ENCODE measurements at regions not wholly inside any gene's neighbourhood (a gene's known extent, or its start where the extent isn't known, plus 50 kb on each side); places are given as distances from the start of the nearest gene placed in this dataset.
"Not testable (repeated sequence)": the region's sequence is repeated elsewhere in the genome, so short reads cannot be mapped to it uniquely, and the experiment has no call there.

- Mint-ChIP-seq H3K27me3 (no peaks in the 10 kb centered on the region), H3K36me3 (ENCODE audit: low read depth) (no peaks in the 10 kb centered on the region), H3K4me3 (no peak overlapping the region), H3K9me3 (ENCODE audit: low read depth) (no peaks in the 10 kb centered on the region), H3K4me1 (peaks cover 8% of the 10 kb centered on the region), H3K27ac (no peak overlapping the region)
- intact Hi-C loops (cut with DNase I, micrococcal nuclease) = no loop called here
- POLR2A ChIA-PET = no interaction called here
- no peak for ATAC-seq
- DNase-seq = no peak
- CTCF ChIA-PET = no interaction called here
Measured at GRCh38 chr10:3636356-3637181, 148.4 kb downstream of the KLF6 start.

GRCh38 chr10:3635697-3636096, 149.3 kb downstream of the KLF6 start:
- DNase-seq (no peak), ATAC-seq (no peak)
- no peak overlapping the region for H3K27ac Mint-ChIP-seq
- H3K9me3 Mint-ChIP-seq (ENCODE audit: low read depth) = no peaks in the 10 kb centered on the region
- CTCF ChIA-PET = no interaction called here
- H3K4me1 Mint-ChIP-seq = peaks cover 8% of the 10 kb centered on the region
- H3K27me3 Mint-ChIP-seq = no peaks in the 10 kb centered on the region
- no peak overlapping the region for H3K4me3 Mint-ChIP-seq
- intact Hi-C loops (cut with DNase I, micrococcal nuclease) = no loop called here
- POLR2A ChIA-PET = no interaction called here
- no peaks in the 10 kb centered on the region for H3K36me3 Mint-ChIP-seq (ENCODE audit: low read depth)

DNA sequence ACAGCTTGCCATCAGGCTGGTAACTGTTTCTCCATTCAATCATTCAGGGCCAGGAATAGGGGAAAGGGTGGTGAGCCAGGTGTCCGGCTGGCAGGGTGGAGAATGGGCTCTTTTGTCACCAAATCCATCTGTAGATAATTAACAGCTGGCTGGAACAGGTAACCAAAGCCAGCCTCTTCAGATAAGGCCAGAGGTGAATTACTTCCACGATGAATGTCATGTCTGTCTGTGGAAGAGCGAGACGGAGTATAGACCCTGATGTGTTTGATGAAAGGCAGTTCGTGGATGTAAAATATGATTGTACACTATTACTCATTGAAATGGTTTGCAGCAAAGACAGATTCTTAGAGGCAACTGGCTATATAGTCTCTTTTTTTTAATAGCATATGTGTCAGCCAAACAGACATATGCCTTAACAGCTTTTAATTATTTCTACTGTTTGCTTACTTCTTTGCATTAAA, 149.8 kb downstream of the KLF6 start:
- ChIA-PET CTCF (no interaction called here), POLR2A (no interaction called here)
- no peaks in the 10 kb centered on the region for H3K9me3 Mint-ChIP-seq (ENCODE audit: low read depth)
- H3K4me1 Mint-ChIP-seq = peaks cover 8% of the 10 kb centered on the region
- no peak overlapping the region for H3K4me3 Mint-ChIP-seq
- ATAC-seq = no peak
- no peak for DNase-seq
- H3K36me3 Mint-ChIP-seq (ENCODE audit: low read depth) = no peaks in the 10 kb centered on the region
- intact Hi-C loops (cut with DNase I, micrococcal nuclease) = no loop called here
- no peak overlapping the region for H3K27ac Mint-ChIP-seq
- H3K27me3 Mint-ChIP-seq = no peaks in the 10 kb centered on the region

DNA sequence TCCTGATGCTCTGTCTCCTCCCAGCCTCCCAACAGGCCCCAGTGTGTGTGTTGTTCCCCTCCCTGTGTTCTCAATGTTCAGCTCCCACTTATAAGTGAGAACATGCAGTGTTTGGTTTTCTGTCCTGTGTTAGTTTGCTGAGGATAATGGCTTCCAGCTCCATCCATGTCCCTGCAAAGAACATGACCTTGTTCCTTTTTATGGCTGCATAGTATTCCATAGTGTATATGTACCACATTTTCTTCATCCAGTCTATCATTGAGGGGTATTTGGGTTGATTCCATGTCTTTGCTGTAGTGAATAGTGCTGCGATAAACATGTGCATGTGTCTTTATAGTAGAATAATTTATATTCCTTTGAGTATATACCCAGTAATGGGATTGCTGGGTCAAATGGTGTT, 150.4 kb downstream of the KLF6 start:
- DNase-seq; intact Hi-C loops (cut with DNase I, micrococcal nuclease); H3K27me3 Mint-ChIP-seq; H3K36me3 Mint-ChIP-seq (ENCODE audit: low read depth); ATAC-seq; H3K27ac Mint-ChIP-seq; H3K4me3 Mint-ChIP-seq; H3K9me3 Mint-ChIP-seq (ENCODE audit: low read depth); POLR2A ChIA-PET; CTCF ChIA-PET; H3K4me1 Mint-ChIP-seq: not testable (repeated sequence)

DNA sequence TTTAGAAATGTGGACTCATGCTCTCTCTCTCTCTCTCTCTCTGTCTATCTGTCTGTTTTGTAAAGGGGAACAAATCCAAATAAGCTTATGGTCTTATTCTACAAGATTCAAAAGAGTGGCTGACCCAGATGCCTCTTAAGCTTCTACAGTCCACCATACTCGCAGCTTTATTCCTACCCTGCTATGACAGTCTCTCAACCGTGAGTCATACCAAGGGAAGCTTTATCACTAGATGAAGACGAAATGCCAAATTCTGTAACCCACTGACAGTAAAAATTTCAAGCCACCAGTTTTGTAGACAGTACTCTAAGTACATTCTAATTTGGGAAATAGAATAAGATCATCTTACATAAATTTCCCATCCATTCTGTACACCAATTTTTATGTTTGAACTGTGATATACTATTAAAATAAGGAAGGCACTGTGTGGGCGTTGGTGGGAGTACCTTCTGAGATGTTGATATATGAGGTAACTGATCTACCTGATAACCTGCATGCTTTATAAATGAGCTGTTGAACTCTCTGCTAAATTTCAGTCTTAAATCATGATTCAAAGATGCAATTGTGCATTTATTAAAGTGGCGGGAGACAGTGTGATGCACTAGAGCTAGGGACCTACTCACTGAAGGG, 153.2 kb downstream of the KLF6 start:
- DNase-seq (no peak), ATAC-seq (peak; percentile 60)
- no peak overlapping the region for H3K4me3 Mint-ChIP-seq
- H3K4me1 Mint-ChIP-seq = peaks cover 8% of the 10 kb centered on the region
- no peaks in the 10 kb centered on the region for H3K36me3 Mint-ChIP-seq (ENCODE audit: low read depth)
- POLR2A ChIA-PET = no interaction called here
- H3K9me3 Mint-ChIP-seq (ENCODE audit: low read depth) = no peaks in the 10 kb centered on the region
- no peaks in the 10 kb centered on the region for H3K27me3 Mint-ChIP-seq
- CTCF ChIA-PET = interaction anchor here (0.5 to 1.8 kb wide), 4 partner anchors 11 to 1975 kb away, joined by 3 to 4 read pairs (median 4); no protein-coding TSS in a partner anchor
- H3K27ac Mint-ChIP-seq = no peak overlapping the region
- intact Hi-C loops (cut with DNase I, micrococcal nuclease) = no loop called here

- no peaks in the 10 kb centered on the region for H3K36me3 Mint-ChIP-seq (ENCODE audit: low read depth)
- intact Hi-C loops (cut with DNase I, micrococcal nuclease) = no loop called here
- no peaks in the 10 kb centered on the region for H3K27me3 Mint-ChIP-seq
- no peaks in the 10 kb centered on the region for H3K9me3 Mint-ChIP-seq (ENCODE audit: low read depth)
- no peak overlapping the region for H3K27ac Mint-ChIP-seq
- DNase-seq (no peak), ATAC-seq (no peak)
- H3K4me3 Mint-ChIP-seq = no peak overlapping the region
- CTCF ChIA-PET = interaction anchor here (1.8 kb wide), 1 partner anchor 21 kb away, joined by 4 read pairs; no protein-coding TSS in a partner anchor
- H3K4me1 Mint-ChIP-seq = peaks cover 8% of the 10 kb centered on the region
- POLR2A ChIA-PET = interaction anchor here (0.6 kb wide), 1 partner anchor 526 kb away, joined by 3 read pairs; no protein-coding TSS in a partner anchor
Measured at GRCh38 chr10:3631291-3631690, 153.7 kb downstream of the KLF6 start.

GRCh38 chr10:3625959-3626751, 158.9 kb downstream of the KLF6 start:
- Mint-ChIP-seq H3K9me3 (ENCODE audit: low read depth) (peaks cover under 1% of the 10 kb centered on the region), H3K27ac (no peak overlapping the region), H3K36me3 (ENCODE audit: low read depth) (no peaks in the 10 kb centered on the region), H3K27me3 (no peaks in the 10 kb centered on the region), H3K4me3 (no peak overlapping the region), H3K4me1 (peaks cover 30% of the 10 kb centered on the region)
- DNase-seq (no peak), ATAC-seq (no peak)
- POLR2A ChIA-PET = interaction anchor here (0.7 kb wide), 1 partner anchor 114 kb away, joined by 3 read pairs; no protein-coding TSS in a partner anchor
- CTCF ChIA-PET = no interaction called here
- intact Hi-C loops (cut with DNase I, micrococcal nuclease) = no loop called here

- ChIA-PET POLR2A (no interaction called here), CTCF (interaction anchor here (1.0 kb wide), 1 partner anchor 116 kb away, joined by 3 read pairs; no protein-coding TSS in a partner anchor)
- Mint-ChIP-seq H3K4me1 (peaks cover 30% of the 10 kb centered on the region), H3K4me3 (no peak overlapping the region), H3K9me3 (ENCODE audit: low read depth) (peaks cover 10% of the 10 kb centered on the region), H3K27me3 (no peaks in the 10 kb centered on the region), H3K36me3 (ENCODE audit: low read depth) (peaks cover 6% of the 10 kb centered on the region), H3K27ac (no peak overlapping the region)
- ATAC-seq (no peak), DNase-seq (peak; percentile 43)
- intact Hi-C loops (cut with DNase I, micrococcal nuclease) = loop anchor here in 1 of 2 experiments (5.0 kb wide), 1 partner anchor 508 kb away; no protein-coding TSS in a partner anchor
Measured at GRCh38 chr10:3624367-3624766, 160.6 kb downstream of the KLF6 start.

- no peak for ATAC-seq
Measured at GRCh38 chr10:3623746-3624145, 161.3 kb downstream of the KLF6 start.

GRCh38 chr10:3622845-3623621, 162.0 kb downstream of the KLF6 start:
- peaks cover 30% of the 10 kb centered on the region for H3K4me1 Mint-ChIP-seq
- POLR2A ChIA-PET = no interaction called here
- peaks cover 6% of the 10 kb centered on the region for H3K36me3 Mint-ChIP-seq (ENCODE audit: low read depth)
- H3K27me3 Mint-ChIP-seq = no peaks in the 10 kb centered on the region
- peak overlapping the region; percentile 77 for H3K27ac Mint-ChIP-seq
- intact Hi-C loops (cut with DNase I, micrococcal nuclease) = loop anchor here (1.0 to 5.0 kb wide), 14 partner anchors 16 to 1028 kb away; no protein-coding TSS in a partner anchor
- no peak overlapping the region for H3K4me3 Mint-ChIP-seq
- CTCF ChIA-PET = no interaction called here
- DNase-seq (peak; percentile 67), ATAC-seq (peak; percentile 76)
- peaks cover 10% of the 10 kb centered on the region for H3K9me3 Mint-ChIP-seq (ENCODE audit: low read depth)

More at GRCh38 chr10:3623746-3624145, 161.3 kb downstream of the KLF6 start:
- DNase-seq = no peak
- intact Hi-C loops (cut with DNase I, micrococcal nuclease) = loop anchor here (1.0 to 5.0 kb wide), 12 partner anchors 17 to 1028 kb away; no protein-coding TSS in a partner anchor
- Mint-ChIP-seq H3K9me3 (ENCODE audit: low read depth) (peaks cover 10% of the 10 kb centered on the region), H3K27me3 (no peaks in the 10 kb centered on the region), H3K4me1 (peaks cover 30% of the 10 kb centered on the region), H3K36me3 (ENCODE audit: low read depth) (peaks cover 6% of the 10 kb centered on the region), H3K27ac (peak overlapping the region; percentile 14), H3K4me3 (no peak overlapping the region)
- POLR2A ChIA-PET = no interaction called here
- CTCF ChIA-PET = interaction anchor here (1.0 kb wide), 1 partner anchor 117 kb away, joined by 3 read pairs; no protein-coding TSS in a partner anchor

Measured in activated CD4-positive, alpha-beta T cell treated with anti-CD3 and anti-CD28 coated beads for 36 hours (primary cell).